DND-41 (cell line): ENCODE measurements at regions not wholly inside any gene's neighbourhood (a gene's known extent, or its start where the extent isn't known, plus 50 kb on each side); places are given as distances from the start of the nearest gene placed in this dataset.

Experiments used
- CTCF ChIP-seq: IDR thresholded peaks from 2 replicates; pipeline ENCODE4 v1.5.1; 2012; ENCODE audit warnings: borderline replicate concordance, low read length, moderate library complexity, mild to moderate bottlenecking; ENCODE audit not compliant: poor library complexity, severe bottlenecking; ENCODE audit errors: extremely low read depth
- EZH2 ChIP-seq: IDR thresholded peaks from 3 replicates; pipeline ENCODE4 v1.6.1; 2012; ENCODE audit warnings: borderline replicate concordance, low read depth, mild to moderate bottlenecking, moderate library complexity, low read length, inconsistent platforms; ENCODE audit not compliant: severe bottlenecking

GRCh38 chr1:81484284-81484683, 316.4 kb upstream of the ADGRL2 start:
- no peak for TF ChIP-seq CTCF
- no peak for TF ChIP-seq EZH2
